Transverse colon (tissue), 4 donors: ENCODE measurements at regions not wholly inside any gene's neighbourhood (a gene's known extent, or its start where the extent isn't known, plus 50 kb on each side); places are given as distances from the start of the nearest gene placed in this dataset.

Experiments
- CTCF ChIP-seq, 5 experiments: fragments of 200-600 bp in 3 of 5; fragments of 450-650 bp in 2 of 5; sonication (generic) in 3 of 5; IDR thresholded peaks; 1 replicate in 2 of 5; 2 replicates in 3 of 5; pipeline ENCODE4 v1.5.1; 2016 to 2017; ENCODE audit warnings: antibody characterized with exemption in 5 of 5, inconsistent platforms in 3 of 5, mild to moderate bottlenecking in 2 of 5, moderate library complexity in 1 of 5
- POLR2A ChIP-seq: fragments of 450-650 bp; IDR thresholded peaks from one replicate; pipeline ENCODE4 v1.6.1; 2016; ENCODE audit warnings: antibody characterized with exemption, mild to moderate bottlenecking, moderate library complexity
- POLR2AphosphoS5 ChIP-seq, 3 donors: sonication (generic); formaldehyde crosslinking; IDR thresholded peaks; one replicate each; pipeline ENCODE4 v1.6.1; 2016; ENCODE audit warnings: antibody characterized with exemption in 3 of 3

- no peak for TF ChIP-seq POLR2A
- TF ChIP-seq CTCF (IDR thresholded peaks at IDR 0.05): no peak
- no peak for TF ChIP-seq POLR2AphosphoS5 (IDR thresholded peaks at IDR 0.05)
Observed at GRCh38 chr12:60184096-60184495, 588.3 kb downstream of the SLC16A7 start.
